GM12878 (cell line): ENCODE measurements at regions not wholly inside any gene's neighbourhood (a gene's known extent, or its start where the extent isn't known, plus 50 kb on each side); places are given as distances from the start of the nearest gene placed in this dataset.

Experiments
- CBX5 ChIP-seq: sonication (generic); IDR thresholded peaks from 2 replicates; pipeline ENCODE4 v1.6.1; 2016; ENCODE audit warnings: low read depth, moderate library complexity, mild to moderate bottlenecking, inconsistent platforms
- CREB1 ChIP-seq: IDR thresholded peaks from 2 replicates; pipeline ENCODE4 v1.6.1; 2012; ENCODE audit warnings: low read depth, mild to moderate bottlenecking, inconsistent platforms
- EZH2 ChIP-seq: IDR thresholded peaks from 2 replicates; pipeline ENCODE4 v1.6.1; 2012; ENCODE audit warnings: low read depth, mild to moderate bottlenecking, control low read depth, inconsistent platforms, low read length, borderline replicate concordance; ENCODE audit not compliant: control insufficient read depth
- FOS ChIP-seq: IDR thresholded peaks from 3 replicates; pipeline ENCODE4 v1.6.1; 2011; ENCODE audit warnings: borderline replicate concordance; ENCODE audit not compliant: insufficient read length; ENCODE audit errors: extremely low read depth
- FOXM1 ChIP-seq: IDR thresholded peaks from 2 replicates; pipeline ENCODE4 v1.6.1; 2012; ENCODE audit warnings: low read depth, mild to moderate bottlenecking, inconsistent platforms, low read length, moderate library complexity
- GATAD2B ChIP-seq: fragments of 450-650 bp; conservative IDR thresholded peaks from 2 replicates; pipeline ENCODE4 v1.6.1; 2017; ENCODE audit warnings: low read depth, mild to moderate bottlenecking, moderate library complexity
- MYC ChIP-seq: IDR thresholded peaks from 2 replicates; pipeline ENCODE4 v1.6.1; 2011; ENCODE audit warnings: mild to moderate bottlenecking, low read length, moderate library complexity, inconsistent platforms; ENCODE audit not compliant: insufficient read depth, insufficient replicate concordance, insufficient read length, severe bottlenecking
- NR2C2 ChIP-seq: IDR thresholded peaks from 2 replicates; pipeline ENCODE4 v1.6.1; 2011; ENCODE audit warnings: borderline replicate concordance, low read depth; ENCODE audit not compliant: control insufficient read depth, insufficient read length
- RFX5 ChIP-seq: IDR thresholded peaks from 2 replicates; pipeline ENCODE4 v1.6.1; 2011; ENCODE audit warnings: low read depth, low read length, improper control_type of control experiment
- SIN3A ChIP-seq: IDR thresholded peaks from 2 replicates; pipeline ENCODE4 v1.6.1; 2012; ENCODE audit warnings: low read depth, low read length, improper control_type of control experiment
- SUZ12 ChIP-seq: fragments of 200-600 bp; sonication (generic); IDR thresholded peaks from one replicate; pipeline ENCODE4 v1.6.1; 2018; ENCODE audit warnings: antibody characterized with exemption, mild to moderate bottlenecking; ENCODE audit not compliant: unreplicated experiment
- ZBTB40 ChIP-seq: fragments of 450-650 bp; IDR thresholded peaks from 2 replicates; pipeline ENCODE4 v1.6.1; 2016; ENCODE audit warnings: mild to moderate bottlenecking, moderate library complexity, borderline replicate concordance
- ZNF274 ChIP-seq: IDR thresholded peaks from one replicate; pipeline ENCODE4 v1.8.0; 2011; ENCODE audit not compliant: insufficient read length, insufficient read depth
- TF ChIP-seq, protein P1 (sequence below), 3 experiments: IDR thresholded peaks in 2 of 3; conservative IDR thresholded peaks in 1 of 3; 2 replicates each; pipeline ENCODE4 v1.5.1; 2011; ENCODE audit warnings: low read depth in 3 of 3, low read length in 3 of 3, mild to moderate bottlenecking in 3 of 3, control low read depth in 2 of 3, moderate library complexity in 2 of 3, inconsistent platforms in 1 of 3, mixed read lengths in 1 of 3; ENCODE audit not compliant: control insufficient read depth in 2 of 3, insufficient read depth in 1 of 3; ENCODE audit errors: extremely low read depth in 1 of 3

GRCh38 chr17:13387952-13388351 lies 213.8 kb downstream of the HS3ST3A1 start:
- TF ChIP-seq FOS, result no peak
- TF ChIP-seq SIN3A, result no peak
- no peak for TF ChIP-seq EZH2
- TF ChIP-seq GATAD2B, result no peak
- no peak for TF ChIP-seq ZNF274
- no peak for TF ChIP-seq ZBTB40
- TF ChIP-seq RFX5, result no peak
- TF ChIP-seq, protein P1, sequence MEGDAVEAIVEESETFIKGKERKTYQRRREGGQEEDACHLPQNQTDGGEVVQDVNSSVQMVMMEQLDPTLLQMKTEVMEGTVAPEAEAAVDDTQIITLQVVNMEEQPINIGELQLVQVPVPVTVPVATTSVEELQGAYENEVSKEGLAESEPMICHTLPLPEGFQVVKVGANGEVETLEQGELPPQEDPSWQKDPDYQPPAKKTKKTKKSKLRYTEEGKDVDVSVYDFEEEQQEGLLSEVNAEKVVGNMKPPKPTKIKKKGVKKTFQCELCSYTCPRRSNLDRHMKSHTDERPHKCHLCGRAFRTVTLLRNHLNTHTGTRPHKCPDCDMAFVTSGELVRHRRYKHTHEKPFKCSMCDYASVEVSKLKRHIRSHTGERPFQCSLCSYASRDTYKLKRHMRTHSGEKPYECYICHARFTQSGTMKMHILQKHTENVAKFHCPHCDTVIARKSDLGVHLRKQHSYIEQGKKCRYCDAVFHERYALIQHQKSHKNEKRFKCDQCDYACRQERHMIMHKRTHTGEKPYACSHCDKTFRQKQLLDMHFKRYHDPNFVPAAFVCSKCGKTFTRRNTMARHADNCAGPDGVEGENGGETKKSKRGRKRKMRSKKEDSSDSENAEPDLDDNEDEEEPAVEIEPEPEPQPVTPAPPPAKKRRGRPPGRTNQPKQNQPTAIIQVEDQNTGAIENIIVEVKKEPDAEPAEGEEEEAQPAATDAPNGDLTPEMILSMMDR (IDR thresholded peaks at IDR 0.05 in 2 of 3, conservative IDR thresholded peaks at IDR 0.05 in 1 of 3; ENCODE audit: control insufficient read depth in 2 of 3, extremely low read depth in 1 of 3, insufficient read depth in 1 of 3, low read depth in 3 of 3, low read length in 3 of 3), result no peak
- no peak for TF ChIP-seq FOXM1
- TF ChIP-seq CBX5, result no peak
- TF ChIP-seq NR2C2, result no peak
- no peak for TF ChIP-seq CREB1
- no peak for TF ChIP-seq SUZ12
- TF ChIP-seq MYC, result no peak
